ENCODE measurements at regions not wholly inside any gene's neighbourhood (a gene's known extent, or its start where the extent isn't known, plus 50 kb on each side); places are given as distances from the start of the nearest gene placed in this dataset.

DNA sequence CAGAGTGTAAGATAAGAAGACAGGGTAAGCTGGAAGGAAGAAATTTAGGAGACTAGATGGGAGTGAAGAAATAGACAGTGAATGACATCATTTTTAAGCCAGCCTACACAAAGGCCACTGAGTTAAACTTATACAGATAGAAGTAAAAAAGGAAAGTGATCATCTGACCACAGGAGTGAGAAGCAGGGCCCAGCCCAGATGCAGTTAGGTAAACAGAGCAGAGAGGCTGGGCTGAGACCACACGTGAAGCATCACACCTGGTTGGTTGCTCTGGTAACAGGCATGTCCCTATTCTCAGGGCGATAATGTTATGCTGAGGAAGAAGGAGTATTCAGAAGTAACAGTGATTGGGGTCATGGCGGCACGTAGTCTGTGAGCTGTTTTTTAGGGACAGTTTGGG, 1079.4 kb downstream of the AACS start:
- TF ChIP-seq, protein P1, sequence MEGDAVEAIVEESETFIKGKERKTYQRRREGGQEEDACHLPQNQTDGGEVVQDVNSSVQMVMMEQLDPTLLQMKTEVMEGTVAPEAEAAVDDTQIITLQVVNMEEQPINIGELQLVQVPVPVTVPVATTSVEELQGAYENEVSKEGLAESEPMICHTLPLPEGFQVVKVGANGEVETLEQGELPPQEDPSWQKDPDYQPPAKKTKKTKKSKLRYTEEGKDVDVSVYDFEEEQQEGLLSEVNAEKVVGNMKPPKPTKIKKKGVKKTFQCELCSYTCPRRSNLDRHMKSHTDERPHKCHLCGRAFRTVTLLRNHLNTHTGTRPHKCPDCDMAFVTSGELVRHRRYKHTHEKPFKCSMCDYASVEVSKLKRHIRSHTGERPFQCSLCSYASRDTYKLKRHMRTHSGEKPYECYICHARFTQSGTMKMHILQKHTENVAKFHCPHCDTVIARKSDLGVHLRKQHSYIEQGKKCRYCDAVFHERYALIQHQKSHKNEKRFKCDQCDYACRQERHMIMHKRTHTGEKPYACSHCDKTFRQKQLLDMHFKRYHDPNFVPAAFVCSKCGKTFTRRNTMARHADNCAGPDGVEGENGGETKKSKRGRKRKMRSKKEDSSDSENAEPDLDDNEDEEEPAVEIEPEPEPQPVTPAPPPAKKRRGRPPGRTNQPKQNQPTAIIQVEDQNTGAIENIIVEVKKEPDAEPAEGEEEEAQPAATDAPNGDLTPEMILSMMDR (conservative IDR thresholded peaks at IDR 0.05 in 1 of 2, IDR thresholded peaks at IDR 0.05 in 1 of 2; ENCODE audit: extremely low read depth in 1 of 2, insufficient read depth in 1 of 2, low read depth in 1 of 2, low read length in 2 of 2): no peak
- TF ChIP-seq EZH2 (IDR thresholded peaks at IDR 0.05; ENCODE audit: borderline replicate concordance, low read length): no peak

Data from mammary epithelial cell (primary cell).